HEK293T (cell line): ENCODE measurements at regions not wholly inside any gene's neighbourhood (a gene's known extent, or its start where the extent isn't known, plus 50 kb on each side); places are given as distances from the start of the nearest gene placed in this dataset.

ENCODE experiments used
- CTCF ChIA-PET: fragments of 350-600 bp; formaldehyde crosslinking; extraction: SDS; loops from one replicate; lab custom pipeline; 2021; ENCODE audit warnings: antibody characterized with exemption, inconsistent platforms; lab: Yijun Ruan, JAX
- POLR2A ChIA-PET: fragments of 350-600 bp; formaldehyde crosslinking; extraction: SDS; loops from one replicate; lab custom pipeline; 2020; ENCODE audit warnings: antibody characterized with exemption, inconsistent platforms; lab: Yijun Ruan, JAX
- DNase-seq: peaks from one replicate; pipeline ENCODE4 v3.0.0; 2012; ENCODE audit warnings: mixed read lengths; ENCODE audit errors: extremely low spot score
- ARNT ChIP-seq: fragments of 450-650 bp; IDR thresholded peaks from 2 replicates; pipeline ENCODE4 v1.6.1; 2017; ENCODE audit warnings: mild to moderate bottlenecking
- BHLHE40 ChIP-seq: fragments of 450-650 bp; IDR thresholded peaks from 2 replicates; pipeline ENCODE4 v1.6.1; 2016; ENCODE audit warnings: mild to moderate bottlenecking, moderate library complexity, borderline replicate concordance
- CTBP1 ChIP-seq: fragments of 450-650 bp; IDR thresholded peaks from 2 replicates; pipeline ENCODE4 v1.6.1; 2016; ENCODE audit warnings: borderline replicate concordance
- ELF4 ChIP-seq: fragments of 450-650 bp; IDR thresholded peaks from 2 replicates; pipeline ENCODE4 v1.6.1; 2017; ENCODE audit warnings: antibody characterized with exemption
- FOXA1 ChIP-seq: fragments of 450-650 bp; IDR thresholded peaks from 2 replicates; pipeline ENCODE4 v1.6.1; 2016; ENCODE audit warnings: mild to moderate bottlenecking
- FOXK2 ChIP-seq: fragments of 450-650 bp; IDR thresholded peaks from 2 replicates; pipeline ENCODE4 v1.6.1; 2016; ENCODE audit warnings: mild to moderate bottlenecking
- FOXM1 ChIP-seq: fragments of 450-650 bp; IDR thresholded peaks from 2 replicates; pipeline ENCODE4 v1.6.1; 2017; ENCODE audit warnings: mild to moderate bottlenecking, borderline replicate concordance
- HDGF ChIP-seq: fragments of 450-650 bp; IDR thresholded peaks from 2 replicates; pipeline ENCODE4 v1.6.1; 2017; ENCODE audit warnings: antibody characterized with exemption, borderline replicate concordance
- L3MBTL2 ChIP-seq: fragments of 450-650 bp; conservative IDR thresholded peaks from 2 replicates; pipeline ENCODE4 v1.6.1; 2016; ENCODE audit warnings: mild to moderate bottlenecking
- LEF1 ChIP-seq: fragments of 450-650 bp; IDR thresholded peaks from 2 replicates; pipeline ENCODE4 v1.6.1; 2017; ENCODE audit warnings: mild to moderate bottlenecking, borderline replicate concordance
- NFRKB ChIP-seq: fragments of 450-650 bp; IDR thresholded peaks from 2 replicates; pipeline ENCODE4 v1.6.1; 2016; ENCODE audit warnings: mild to moderate bottlenecking, moderate library complexity
- SP1 ChIP-seq: fragments of 450-650 bp; IDR thresholded peaks from 2 replicates; pipeline ENCODE4 v1.6.1; 2017
- SUZ12 ChIP-seq: fragments of 450-650 bp; IDR thresholded peaks from 2 replicates; pipeline ENCODE4 v1.6.1; 2016; ENCODE audit warnings: mild to moderate bottlenecking
- TARDBP ChIP-seq: fragments of 450-650 bp; IDR thresholded peaks from 2 replicates; pipeline ENCODE4 v1.6.1; 2016
- ZNF384 ChIP-seq: fragments of 450-650 bp; IDR thresholded peaks from 2 replicates; pipeline ENCODE4 v1.6.1; 2016
- TF ChIP-seq, protein P1 (sequence below): fragments of 450-650 bp; IDR thresholded peaks from 2 replicates; pipeline ENCODE4 v1.6.1; 2016

DNA sequence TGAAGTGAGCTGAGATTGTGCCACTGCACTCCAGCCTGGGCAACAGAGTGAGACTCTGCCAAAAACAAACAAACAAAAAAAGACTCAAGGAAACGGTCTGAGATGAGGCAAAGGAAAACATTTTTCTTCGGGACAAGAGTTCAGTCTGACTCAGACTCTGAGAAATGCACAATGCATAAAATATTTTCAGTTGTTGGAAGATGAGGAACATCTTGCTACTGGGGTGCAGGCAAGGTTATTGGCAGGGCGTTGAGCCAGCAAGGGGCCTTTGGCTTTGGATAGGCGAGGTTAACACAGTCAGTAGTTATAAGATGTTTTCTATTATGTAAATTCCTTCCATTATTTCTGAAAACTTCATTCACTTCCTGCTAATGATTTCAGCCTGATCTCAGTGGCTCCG lies 96.1 kb upstream of the VCX start:
- DNase-seq: no peak
- CTCF ChIA-PET: no interaction called here

GRCh38 chrX:7730071-7730470 lies 112.9 kb upstream of the VCX start:
- POLR2A ChIA-PET: no interaction called here
- CTCF ChIA-PET: no interaction called here
- DNase-seq: no peak
- TF ChIP-seq ZNF384 (no peak), HDGF (no peak), LEF1 (no peak), ARNT (no peak), SUZ12 (no peak), BHLHE40 (no peak), ELF4 (no peak), NFRKB (no peak), SP1 (no peak), FOXM1 (no peak)
- TF ChIP-seq, protein P1, sequence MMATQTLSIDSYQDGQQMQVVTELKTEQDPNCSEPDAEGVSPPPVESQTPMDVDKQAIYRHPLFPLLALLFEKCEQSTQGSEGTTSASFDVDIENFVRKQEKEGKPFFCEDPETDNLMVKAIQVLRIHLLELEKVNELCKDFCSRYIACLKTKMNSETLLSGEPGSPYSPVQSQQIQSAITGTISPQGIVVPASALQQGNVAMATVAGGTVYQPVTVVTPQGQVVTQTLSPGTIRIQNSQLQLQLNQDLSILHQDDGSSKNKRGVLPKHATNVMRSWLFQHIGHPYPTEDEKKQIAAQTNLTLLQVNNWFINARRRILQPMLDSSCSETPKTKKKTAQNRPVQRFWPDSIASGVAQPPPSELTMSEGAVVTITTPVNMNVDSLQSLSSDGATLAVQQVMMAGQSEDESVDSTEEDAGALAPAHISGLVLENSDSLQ: no peak

More for the DNA sequence above, 96.1 kb upstream of the VCX start:
- no peak for TF ChIP-seq SUZ12
- no peak for TF ChIP-seq BHLHE40
- no peak for TF ChIP-seq ZNF384
- POLR2A ChIA-PET: no interaction called here

DNA sequence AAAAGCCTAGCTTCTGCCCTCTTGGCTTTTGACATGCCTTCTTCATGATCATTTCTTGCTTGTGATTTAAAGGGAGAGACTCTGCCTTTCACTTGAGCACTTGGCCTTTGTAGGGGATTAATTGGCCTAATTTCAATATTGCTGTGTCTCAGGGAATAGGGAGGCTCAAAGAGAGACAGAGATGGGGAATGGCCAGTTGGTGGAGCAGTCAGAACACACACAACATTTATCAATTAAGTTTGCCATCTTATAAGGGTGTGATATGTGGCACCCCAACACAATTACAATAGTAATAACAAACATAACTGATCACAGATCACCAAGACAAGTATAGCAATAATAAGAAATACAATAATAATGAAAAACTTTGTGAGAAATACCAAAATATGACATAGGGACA lies 122.5 kb upstream of the VCX start:
- ChIA-PET CTCF (no interaction called here), POLR2A (no interaction called here)
- no peak for TF ChIP-seq SP1
- TF ChIP-seq FOXK2: no peak
- no peak for TF ChIP-seq TARDBP
- no peak for TF ChIP-seq SUZ12
- TF ChIP-seq FOXM1: no peak
- no peak for TF ChIP-seq HDGF
- no peak for TF ChIP-seq FOXA1
- no peak for TF ChIP-seq ARNT
- TF ChIP-seq ELF4: no peak
- no peak for DNase-seq

DNA sequence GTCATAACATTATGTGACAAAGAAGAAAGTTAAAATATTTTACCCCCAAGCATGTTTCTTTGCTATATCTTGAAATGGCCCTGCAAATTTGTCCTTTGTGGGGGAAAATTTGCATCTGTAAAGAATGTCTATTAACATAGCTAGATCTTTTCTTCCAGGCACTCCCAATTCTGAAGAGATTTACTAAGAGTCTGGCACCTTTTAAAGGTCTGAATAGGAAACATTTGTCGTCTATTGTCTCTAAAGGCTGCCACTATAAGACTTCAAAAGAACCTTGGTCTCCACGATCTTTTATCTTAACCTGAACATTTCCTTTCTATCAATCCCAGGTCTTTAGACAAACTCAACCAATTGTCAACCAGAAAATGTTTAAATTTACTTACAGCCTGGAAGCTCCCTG lies 128.6 kb upstream of the VCX start:
- TF ChIP-seq CTBP1: no peak
- POLR2A ChIA-PET: no interaction called here
- DNase-seq: no peak
- CTCF ChIA-PET: no interaction called here

DNA sequence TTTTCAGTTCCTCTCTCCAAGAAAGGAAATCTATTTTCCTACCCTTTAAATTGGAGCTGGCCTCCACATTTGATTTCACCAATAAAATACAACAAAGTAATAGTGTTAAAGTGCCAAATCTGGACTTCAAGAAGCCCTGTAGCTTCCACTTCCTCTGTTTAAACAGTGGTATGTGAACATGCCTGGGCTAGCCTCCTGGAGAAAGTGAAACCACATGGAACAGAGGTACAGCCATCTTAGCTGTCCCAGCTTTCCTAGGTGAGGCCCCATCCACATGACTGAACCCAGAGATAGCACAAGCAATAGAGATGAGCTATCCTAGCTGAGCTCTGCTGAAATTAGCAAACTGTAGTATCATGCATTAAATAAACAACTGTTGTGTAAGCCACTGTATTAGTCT lies 131.8 kb upstream of the VCX start:
- ChIA-PET POLR2A (no interaction called here), CTCF (no interaction called here)
- DNase-seq: no peak
- TF ChIP-seq FOXK2 (no peak), ZNF384 (no peak), BHLHE40 (no peak)

DNA sequence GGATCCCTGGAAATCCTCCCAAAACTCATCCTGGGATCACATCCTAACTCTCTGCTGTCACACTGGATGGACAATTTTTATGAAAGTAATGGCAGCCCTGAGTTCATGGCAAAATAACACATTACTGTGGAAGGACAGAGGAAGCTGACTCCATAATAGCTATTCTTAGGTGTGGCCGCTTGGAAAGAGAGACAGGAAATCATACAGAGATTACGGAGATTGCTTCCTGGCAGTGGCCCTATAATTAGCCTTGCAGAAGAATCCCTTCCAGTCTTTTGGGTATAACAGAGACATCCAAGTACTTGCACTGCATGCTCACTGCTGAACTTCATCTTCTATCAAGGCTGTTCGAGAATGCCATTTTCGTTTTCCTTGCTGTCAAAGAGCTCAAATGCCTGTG lies 133.1 kb upstream of the VCX start:
- POLR2A ChIA-PET: no interaction called here
- CTCF ChIA-PET: no interaction called here
- no peak for DNase-seq
- no peak for TF ChIP-seq SUZ12
- TF ChIP-seq LEF1: no peak
- TF ChIP-seq ZNF384: no peak
- TF ChIP-seq HDGF: no peak
- TF ChIP-seq, protein P1: no peak
- no peak for TF ChIP-seq TARDBP
- no peak for TF ChIP-seq FOXA1
- no peak for TF ChIP-seq ARNT
- no peak for TF ChIP-seq BHLHE40
- no peak for TF ChIP-seq CTBP1
- no peak for TF ChIP-seq L3MBTL2
- no peak for TF ChIP-seq NFRKB
- TF ChIP-seq ELF4: no peak
- no peak for TF ChIP-seq SP1
- no peak for TF ChIP-seq FOXK2
- TF ChIP-seq FOXM1: no peak

- no peak for DNase-seq
- ChIA-PET CTCF (no interaction called here), POLR2A (no interaction called here)
- no peak for TF ChIP-seq SP1
Measured at GRCh38 chrX:7706032-7706431, 136.9 kb upstream of the VCX start.

DNA sequence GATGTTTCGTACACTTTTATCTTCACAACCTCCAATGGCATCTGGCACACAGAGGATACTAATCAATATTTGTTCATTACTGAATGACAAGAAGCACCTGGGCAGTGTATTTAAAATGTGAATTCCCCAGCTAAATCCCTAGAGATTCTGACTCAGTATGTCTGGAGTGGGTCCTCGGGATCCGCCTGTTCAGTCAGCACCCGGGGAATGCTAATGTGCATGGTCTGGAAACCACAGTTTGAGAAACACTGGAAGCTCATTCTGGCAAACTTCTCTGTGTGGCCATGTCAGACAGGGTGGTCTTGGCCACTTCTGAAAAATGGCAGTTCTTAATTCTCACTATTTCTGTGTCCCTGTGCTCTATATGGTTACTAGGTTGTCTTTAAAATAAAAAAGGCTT lies 138.8 kb upstream of the VCX start:
- no peak for TF ChIP-seq LEF1
- TF ChIP-seq, protein P1: no peak
- POLR2A ChIA-PET: no interaction called here
- no peak for DNase-seq
- CTCF ChIA-PET: no interaction called here
